Vagina (tissue), 2 donors: ENCODE measurements at regions not wholly inside any gene's neighbourhood (a gene's known extent, or its start where the extent isn't known, plus 50 kb on each side); places are given as distances from the start of the nearest gene placed in this dataset.

ENCODE experiments used
- POLR2A ChIP-seq, 2 donors: fragments of 450-650 bp; IDR thresholded peaks; one replicate each; pipeline ENCODE4 v1.6.1; 2017; ENCODE audit warnings: antibody characterized with exemption in 2 of 2, mild to moderate bottlenecking in 2 of 2, moderate library complexity in 2 of 2
- POLR2AphosphoS5 ChIP-seq, 2 donors: sonication (generic); formaldehyde crosslinking; IDR thresholded peaks; one replicate each; pipeline ENCODE4 v1.9.0; 2017; ENCODE audit warnings: antibody characterized with exemption in 2 of 2, mild to moderate bottlenecking in 2 of 2, low read depth in 1 of 2; ENCODE audit not compliant: insufficient read depth in 1 of 2
- TF ChIP-seq, protein P1 (sequence below), 3 experiments: fragments of 450-650 bp in 2 of 3; fragments of 200-600 bp in 1 of 3; sonication (generic) in 1 of 3; IDR thresholded peaks; one replicate each; pipeline ENCODE4 v1.5.1; 2017 to 2019; ENCODE audit warnings: antibody characterized with exemption in 3 of 3, mild to moderate bottlenecking in 2 of 3, moderate library complexity in 2 of 3

DNA sequence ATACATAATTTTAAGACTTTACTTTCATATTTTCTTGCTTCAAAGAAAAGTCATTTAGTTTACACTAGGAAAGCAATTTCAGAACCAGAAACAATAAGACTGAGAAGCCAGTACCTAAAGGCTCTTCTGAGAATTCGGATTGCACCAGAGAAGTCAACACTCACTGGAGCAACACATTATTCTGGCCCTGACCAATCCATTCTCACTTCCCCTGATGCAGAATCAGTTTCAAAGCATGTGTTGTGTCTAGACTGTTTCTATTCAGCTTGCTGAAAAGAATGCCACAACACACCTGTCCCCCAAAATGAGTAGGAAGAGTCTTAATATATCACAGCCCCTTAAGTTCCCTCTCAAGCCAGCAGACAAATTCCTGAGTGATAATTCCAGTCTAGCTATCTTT lies 1074.3 kb upstream of the TENM4 start:
- TF ChIP-seq POLR2AphosphoS5 (IDR thresholded peaks at IDR 0.05; ENCODE audit: insufficient read depth in 1 of 2, low read depth in 1 of 2) (no peak), POLR2A (IDR thresholded peaks at IDR 0.05) (no peak)
- TF ChIP-seq, protein P1, sequence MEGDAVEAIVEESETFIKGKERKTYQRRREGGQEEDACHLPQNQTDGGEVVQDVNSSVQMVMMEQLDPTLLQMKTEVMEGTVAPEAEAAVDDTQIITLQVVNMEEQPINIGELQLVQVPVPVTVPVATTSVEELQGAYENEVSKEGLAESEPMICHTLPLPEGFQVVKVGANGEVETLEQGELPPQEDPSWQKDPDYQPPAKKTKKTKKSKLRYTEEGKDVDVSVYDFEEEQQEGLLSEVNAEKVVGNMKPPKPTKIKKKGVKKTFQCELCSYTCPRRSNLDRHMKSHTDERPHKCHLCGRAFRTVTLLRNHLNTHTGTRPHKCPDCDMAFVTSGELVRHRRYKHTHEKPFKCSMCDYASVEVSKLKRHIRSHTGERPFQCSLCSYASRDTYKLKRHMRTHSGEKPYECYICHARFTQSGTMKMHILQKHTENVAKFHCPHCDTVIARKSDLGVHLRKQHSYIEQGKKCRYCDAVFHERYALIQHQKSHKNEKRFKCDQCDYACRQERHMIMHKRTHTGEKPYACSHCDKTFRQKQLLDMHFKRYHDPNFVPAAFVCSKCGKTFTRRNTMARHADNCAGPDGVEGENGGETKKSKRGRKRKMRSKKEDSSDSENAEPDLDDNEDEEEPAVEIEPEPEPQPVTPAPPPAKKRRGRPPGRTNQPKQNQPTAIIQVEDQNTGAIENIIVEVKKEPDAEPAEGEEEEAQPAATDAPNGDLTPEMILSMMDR (IDR thresholded peaks at IDR 0.05), result no peak
